Stimulated activated CD4-positive, alpha-beta T cell treated with anti-CD3 and anti-CD28 coated beads, Interleukin-4, amount 100 ng/mL, for 4 hours (primary cell): ENCODE measurements at regions not wholly inside any gene's neighbourhood (a gene's known extent, or its start where the extent isn't known, plus 50 kb on each side); places are given as distances from the start of the nearest gene placed in this dataset.
"Not testable (repeated sequence)": the region's sequence is repeated elsewhere in the genome, so short reads cannot be mapped to it uniquely, and the experiment has no call there.

Experiments
- DNase-seq, 2 experiments: peaks; one replicate each; pipeline ENCODE4 v3.0.0-alpha.2; 2020

DNA sequence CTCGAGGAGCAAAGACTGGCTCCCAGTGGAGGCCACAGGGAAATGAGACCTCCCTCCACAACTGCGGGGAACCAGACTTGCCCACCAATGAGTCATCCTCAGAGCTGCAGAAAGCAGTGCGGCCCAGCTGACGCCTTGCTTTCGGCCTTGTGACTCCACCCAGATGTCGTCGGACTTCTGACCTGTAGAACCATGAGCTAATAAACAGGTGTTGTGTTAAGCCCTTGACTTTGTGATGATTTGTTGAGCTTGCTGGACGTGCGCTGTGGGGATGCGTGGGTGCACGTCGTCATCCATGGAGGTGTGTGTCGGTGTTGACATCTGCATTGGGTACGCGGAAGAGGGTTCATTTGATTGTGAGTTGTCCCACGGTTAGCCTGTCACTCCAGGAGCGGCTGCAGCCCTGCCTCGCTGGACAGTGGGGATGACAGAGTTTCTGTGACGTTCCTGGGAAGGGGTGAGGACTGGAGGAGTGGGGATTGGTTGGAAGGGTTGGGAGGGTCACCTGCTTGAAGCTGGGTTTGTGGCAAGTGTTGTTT lies 154.1 kb downstream of the SH3BP4 start:
- DNase-seq: no peak

DNA sequence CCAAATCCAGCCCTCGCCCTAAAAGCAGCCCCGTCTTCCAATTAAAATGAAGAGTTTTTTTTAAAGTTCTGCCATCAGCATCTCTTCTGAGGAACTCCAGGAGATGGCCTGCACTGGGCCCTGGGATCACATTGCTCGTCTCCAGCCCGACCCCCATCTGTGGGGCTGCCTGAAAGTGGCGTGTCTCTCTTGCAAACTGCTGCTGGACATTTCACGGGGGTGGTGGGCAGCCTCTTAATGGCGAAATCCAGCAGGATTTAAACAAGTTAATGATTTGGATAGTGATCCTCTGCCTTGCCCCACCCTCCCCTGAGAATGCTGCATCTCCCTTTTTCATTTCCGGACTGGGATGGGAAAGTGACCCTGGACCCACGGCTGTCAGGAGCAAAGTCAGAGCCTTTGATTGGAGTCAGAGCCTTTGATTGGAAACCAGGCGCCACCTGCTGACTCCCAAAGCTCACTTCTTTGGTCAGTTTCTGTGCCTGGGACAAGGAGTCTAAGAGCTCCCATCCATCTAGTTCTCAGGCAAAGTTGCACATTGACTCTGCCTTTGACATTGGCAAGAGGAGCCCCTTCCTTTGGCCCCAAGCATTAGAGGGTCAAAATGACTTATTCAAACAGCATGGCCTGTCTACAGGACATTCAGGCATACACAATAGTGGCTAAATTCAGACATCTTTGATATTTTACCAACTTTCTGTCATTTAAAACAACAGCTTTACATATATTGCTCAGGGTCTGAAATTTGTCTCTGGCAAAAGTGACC lies 155.2 kb downstream of the SH3BP4 start:
- DNase-seq: no peak

- no peak for DNase-seq
Observed at GRCh38 chr2:235107640-235107951, 155.8 kb downstream of the SH3BP4 start.

- not testable (repeated sequence) for DNase-seq
Observed at GRCh38 chr2:235109561-235109960, 157.7 kb downstream of the SH3BP4 start.

DNA sequence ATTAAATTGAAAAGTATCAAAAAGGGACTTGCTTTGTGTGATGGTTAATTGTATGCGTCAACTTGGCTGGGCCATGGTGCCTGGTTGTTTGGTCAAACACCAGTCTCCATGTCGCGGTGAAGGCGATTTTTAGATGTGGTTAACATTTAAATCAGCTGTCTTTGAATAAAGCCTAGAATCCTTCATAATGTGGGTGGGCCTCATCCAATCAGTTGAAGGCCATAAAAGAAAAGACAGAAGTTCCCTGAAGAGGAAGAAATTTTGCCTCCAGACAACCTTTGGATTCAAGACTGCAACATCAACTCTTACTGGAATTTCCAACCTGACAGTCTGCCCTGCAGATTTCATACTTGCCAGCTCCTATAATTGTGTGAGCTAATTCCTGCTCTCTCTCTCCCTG lies 160.5 kb downstream of the SH3BP4 start:
- DNase-seq: no peak

DNA sequence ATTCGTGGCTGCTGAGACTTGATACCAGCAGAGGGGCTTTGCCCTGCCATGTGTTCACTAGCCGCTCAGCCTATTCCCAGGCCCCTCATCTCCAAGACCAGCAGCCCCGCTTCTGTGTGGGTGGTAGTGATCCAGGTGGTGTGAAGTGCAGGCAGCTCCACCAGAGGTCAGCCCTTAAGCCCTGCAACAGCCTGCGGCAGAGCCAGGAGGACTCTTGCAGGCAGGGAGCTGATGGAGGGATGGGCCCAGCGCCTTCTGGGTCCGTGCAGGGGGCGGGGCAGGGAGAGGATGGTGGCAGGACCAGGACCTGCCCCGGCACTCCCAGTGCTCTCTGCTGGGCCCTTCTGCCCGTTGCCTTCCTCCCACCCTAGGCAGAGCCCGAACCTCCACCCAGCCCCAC lies 162.0 kb downstream of the SH3BP4 start:
- DNase-seq: no peak

DNA sequence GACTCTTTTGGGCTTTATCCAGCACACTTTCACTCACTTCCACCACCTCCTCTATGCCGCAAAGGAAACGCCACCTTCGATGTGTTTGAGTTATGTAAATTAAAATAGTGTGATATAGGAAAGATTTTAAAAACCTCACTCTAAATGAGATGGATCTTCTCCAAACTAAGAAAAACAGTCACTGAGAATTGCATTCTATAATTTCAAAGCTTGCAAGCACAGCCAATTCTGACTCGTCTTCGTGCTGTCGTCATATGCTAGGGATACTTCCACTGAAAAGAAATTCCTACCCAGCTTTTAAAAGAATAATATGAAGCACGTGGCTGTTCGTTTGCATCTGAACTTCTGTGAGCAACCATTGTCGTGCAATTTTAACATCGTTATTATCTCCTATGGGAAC lies 162.5 kb downstream of the SH3BP4 start:
- DNase-seq: no peak

- DNase-seq: no peak
Observed at GRCh38 chr2:235115521-235115920, 163.7 kb downstream of the SH3BP4 start.

GRCh38 chr2:235116885-235117492 lies 165.2 kb downstream of the SH3BP4 start:
- no peak for DNase-seq

DNA sequence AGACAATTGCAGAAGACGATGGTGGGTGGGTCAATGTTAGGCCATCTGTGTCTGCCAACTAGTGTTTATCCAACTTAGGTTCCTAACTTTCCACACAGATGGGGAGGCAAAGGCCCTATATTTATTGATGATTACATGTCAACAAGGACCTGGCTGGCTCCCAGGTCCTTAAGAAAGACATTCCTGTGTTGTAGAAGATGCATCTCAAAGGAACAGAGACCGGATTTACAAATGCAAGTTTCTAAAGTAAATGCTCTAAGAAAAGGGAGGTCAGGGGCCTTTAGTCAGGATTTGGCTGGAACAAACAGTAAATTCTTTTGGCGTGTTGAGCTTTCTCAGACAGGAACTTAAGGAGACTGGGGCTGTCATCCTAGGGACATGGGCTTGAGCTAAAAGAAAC lies 175.0 kb downstream of the SH3BP4 start:
- DNase-seq: no peak

- DNase-seq: no peak
Observed at GRCh38 chr2:235127931-235128330, 176.1 kb downstream of the SH3BP4 start.

- DNase-seq: no peak
Observed at GRCh38 chr2:235129850-235130249, 178.0 kb downstream of the SH3BP4 start.

DNA sequence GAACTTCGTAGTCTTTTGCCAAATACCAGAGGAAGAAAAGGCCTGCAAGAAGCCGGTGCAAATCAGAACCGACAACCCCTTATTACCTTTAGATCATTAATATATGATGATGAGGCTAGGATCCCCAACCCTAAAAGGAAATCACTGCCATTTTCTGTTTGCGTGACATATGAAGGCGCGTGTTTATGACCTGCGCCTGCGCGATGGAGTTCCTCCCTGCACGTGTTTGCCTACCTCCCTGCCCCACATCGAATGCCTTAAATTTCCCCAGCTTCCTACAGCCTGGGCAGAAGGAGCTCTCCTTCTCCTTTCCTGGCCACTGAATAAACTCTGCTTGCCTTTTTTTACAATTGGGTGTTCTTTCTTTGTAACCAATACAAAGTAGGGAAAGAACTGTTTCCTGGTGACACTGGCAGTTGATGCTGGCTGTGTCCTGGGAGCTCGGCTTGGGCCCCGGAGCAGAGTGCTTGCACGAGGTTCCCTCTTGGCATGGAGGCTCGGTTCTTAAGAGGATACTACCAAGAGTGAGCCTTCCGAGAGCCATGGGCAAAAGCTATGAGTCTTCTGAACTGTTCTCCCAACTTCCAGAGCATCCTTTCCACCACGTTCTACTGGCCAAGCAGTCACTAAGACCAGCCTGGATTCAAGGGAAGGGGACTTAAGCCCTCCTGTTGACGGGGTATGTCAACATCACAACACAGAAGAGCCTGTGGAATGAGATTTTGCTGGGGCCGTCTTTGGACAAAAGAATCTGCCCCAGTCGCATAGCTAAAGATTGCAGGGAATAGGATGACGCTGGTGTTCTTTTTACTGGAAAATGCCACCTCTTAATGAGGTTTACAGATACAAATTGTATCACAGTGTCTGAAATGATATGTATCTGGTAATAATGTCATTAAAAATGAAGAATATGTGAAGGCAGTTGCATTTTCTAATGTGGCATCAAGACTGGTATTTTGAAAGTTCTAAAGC lies 179.8 kb downstream of the SH3BP4 start:
- no peak for DNase-seq

DNA sequence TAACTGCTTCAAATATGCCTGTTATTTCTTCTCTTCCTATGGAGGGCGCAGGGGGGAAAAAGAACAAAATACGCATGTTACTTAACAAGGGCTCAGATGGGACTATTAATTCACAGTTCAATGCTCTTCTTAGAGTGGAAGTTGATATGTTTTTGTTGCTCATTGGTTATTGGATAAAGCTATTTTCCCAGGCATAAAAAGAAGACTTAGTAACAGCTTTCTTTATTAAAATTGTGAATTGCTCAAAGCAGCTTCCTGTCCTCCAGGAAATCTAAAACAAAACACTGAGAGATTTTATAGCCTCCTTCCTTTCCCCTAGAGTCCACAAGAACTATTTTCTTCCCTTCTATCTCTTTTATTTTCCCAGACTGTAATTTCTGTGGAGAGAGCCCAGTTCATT lies 180.8 kb downstream of the SH3BP4 start:
- DNase-seq: no peak

DNA sequence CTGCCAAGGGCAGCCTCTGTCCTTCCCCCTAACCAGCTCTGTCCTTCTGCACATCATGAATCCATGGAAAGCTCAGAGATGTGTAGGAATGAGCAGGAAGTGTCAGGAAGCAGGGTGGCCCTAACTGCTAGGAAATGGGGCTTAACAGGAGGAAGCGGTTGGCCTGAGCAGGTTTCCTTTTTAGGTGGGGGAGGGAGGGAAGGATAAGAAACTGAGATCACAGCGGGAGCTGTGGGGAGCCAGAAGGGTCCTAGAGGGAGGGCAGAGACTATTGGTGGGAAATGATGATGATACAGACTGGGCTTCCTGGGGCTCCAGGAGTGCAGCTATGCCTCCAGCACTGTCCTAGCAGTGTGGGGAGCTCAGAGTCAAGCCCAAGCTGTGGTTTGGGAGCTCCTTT lies 182.0 kb downstream of the SH3BP4 start:
- no peak for DNase-seq

GRCh38 chr2:235134420-235134819 lies 182.6 kb downstream of the SH3BP4 start:
- no peak for DNase-seq

DNA sequence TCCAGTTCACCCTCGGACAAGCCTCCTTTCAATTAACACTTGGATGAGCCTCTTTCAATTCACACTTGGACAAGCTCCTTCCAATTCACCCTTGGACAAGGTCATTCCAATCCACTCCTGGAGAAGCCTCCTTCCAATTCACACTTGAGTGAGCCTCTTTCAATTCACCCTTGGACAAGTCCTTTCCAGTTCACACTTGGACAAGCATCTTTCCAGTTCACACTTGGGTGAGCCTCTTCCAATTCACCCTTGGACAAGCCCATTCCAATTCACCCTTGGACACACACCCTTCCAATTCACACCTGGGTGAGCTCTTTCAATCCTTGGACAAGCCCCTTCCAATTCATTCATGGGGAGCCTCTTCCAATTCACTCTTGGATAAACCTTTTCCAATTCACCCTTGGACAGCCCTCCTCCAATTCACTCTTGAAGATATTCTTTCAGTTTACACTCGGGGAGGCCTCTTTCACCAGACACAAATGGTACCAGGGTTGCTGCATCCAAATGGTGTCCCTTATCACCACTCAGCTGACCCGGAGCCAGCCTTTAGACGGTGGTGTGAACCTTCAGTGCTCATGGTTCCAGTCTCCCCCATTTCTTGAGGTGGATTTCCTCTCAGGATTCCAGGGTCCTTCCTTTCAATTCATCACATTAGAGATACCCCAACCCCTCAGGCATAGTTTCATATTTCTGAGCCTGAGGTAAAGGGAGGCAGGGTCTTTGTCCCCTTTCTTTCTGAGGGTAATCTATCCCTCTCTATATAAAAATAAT lies 183.6 kb downstream of the SH3BP4 start:
- no peak for DNase-seq

DNA sequence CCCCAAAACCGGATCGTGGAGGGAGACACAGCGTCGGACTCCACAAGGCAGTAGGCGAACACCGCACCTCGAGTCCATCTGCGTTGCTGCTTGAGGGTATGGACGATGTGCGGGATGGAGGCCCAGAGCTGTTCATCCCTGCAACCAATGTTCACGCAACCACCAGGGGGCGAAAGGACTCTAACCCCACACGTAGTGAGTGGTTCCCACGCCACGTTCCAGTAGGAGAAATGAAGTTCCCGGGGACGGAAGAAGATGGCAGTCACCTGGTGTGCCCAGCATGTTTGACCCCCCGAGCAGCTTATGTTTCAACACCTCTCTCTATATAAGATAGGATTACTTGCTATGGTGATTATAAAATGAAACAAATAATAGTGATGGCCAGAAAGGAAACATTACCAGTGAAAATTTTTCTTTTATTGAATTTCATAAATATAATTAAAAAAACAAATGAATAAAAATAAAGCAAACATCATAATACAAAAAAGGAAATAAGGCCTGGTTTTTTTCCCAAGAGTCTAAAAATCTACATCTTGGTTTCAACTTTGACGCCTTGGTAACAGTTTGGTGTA lies 184.3 kb downstream of the SH3BP4 start:
- peak; percentile 24 to 46 for DNase-seq

DNA sequence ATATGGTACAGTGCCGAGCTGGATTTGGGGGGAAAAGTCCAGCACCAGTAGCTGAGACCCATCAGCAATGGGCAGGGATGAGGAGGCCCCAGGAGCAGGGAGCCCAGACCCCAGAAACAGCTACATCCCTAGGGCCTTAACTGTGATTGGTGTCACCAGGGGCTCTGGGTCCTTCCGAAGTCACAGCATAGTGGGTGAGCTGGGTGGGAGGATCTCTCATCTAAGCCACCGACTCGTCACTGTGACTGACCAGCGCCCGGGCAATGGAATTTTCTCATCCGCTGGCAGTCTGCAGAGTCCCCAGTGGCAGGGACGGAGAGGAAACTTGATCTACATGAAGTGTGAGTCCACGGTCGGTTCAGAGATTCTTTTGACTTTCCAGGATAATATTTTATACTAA lies 186.5 kb downstream of the SH3BP4 start:
- DNase-seq: no peak

GRCh38 chr2:235139956-235140800 lies 188.4 kb downstream of the SH3BP4 start:
- no peak for DNase-seq

GRCh38 chr2:235140801-235141081 lies 188.9 kb downstream of the SH3BP4 start:
- no peak for DNase-seq
